OCI-LY3 (cell line): ENCODE measurements at regions not wholly inside any gene's neighbourhood (a gene's known extent, or its start where the extent isn't known, plus 50 kb on each side); places are given as distances from the start of the nearest gene placed in this dataset.

Experiments used
- H2AFZ ChIP-seq: fragments of 200-600, 300-600 bp; shearing (Covaris generic); 2 replicates; pipeline ENCODE4 v1.6.0; 2014; ENCODE audit warnings: antibody characterized with exemption, low read depth, low read length
- H3K27ac ChIP-seq: fragments of 200-600, 300-600 bp; sonication (generic); 2 replicates; pipeline ENCODE4 v1.5.1; 2014; ENCODE audit warnings: mild to moderate bottlenecking, low read length, moderate library complexity, mixed read lengths
- H3K27me3 ChIP-seq: fragments of 200-600, 300-600 bp; sonication (generic); 2 replicates; pipeline ENCODE4 v1.6.1; 2014; ENCODE audit warnings: low read depth, low read length, mixed read lengths
- H3K36me3 ChIP-seq: fragments of 200-600, 300-600 bp; sonication (generic); replicated peaks from 2 replicates; pipeline ENCODE3; 2014; ENCODE audit warnings: low read depth, low read length, mixed read lengths
- H3K4me1 ChIP-seq: fragments of 300-600, 200-600 bp; sonication (generic); 2 replicates; pipeline ENCODE4 v1.6.1; 2014; ENCODE audit warnings: low read length, mixed read lengths
- H3K4me2 ChIP-seq: fragments of 200-600, 300-600 bp; sonication (generic); 2 replicates; pipeline ENCODE4 v1.6.1; 2014; ENCODE audit warnings: low read length, mixed read lengths
- H3K4me3 ChIP-seq: fragments of 300-600, 200-600 bp; sonication (generic); 2 replicates; pipeline ENCODE4 v1.5.1; 2014; ENCODE audit warnings: antibody characterized with exemption, mild to moderate bottlenecking, low read length, moderate library complexity
- H3K79me2 ChIP-seq: fragments of 300-600, 200-600 bp; shearing (Covaris generic); 2 replicates; pipeline ENCODE4 v1.6.1; 2014; ENCODE audit warnings: mild to moderate bottlenecking, low read length, mixed read lengths
- H3K9ac ChIP-seq: fragments of 300-600, 200-600 bp; shearing (Covaris generic); 2 replicates; pipeline ENCODE4 v1.6.0; 2014; ENCODE audit warnings: mild to moderate bottlenecking, low read length, moderate library complexity
- H3K9me3 ChIP-seq: fragments of 200-600, 300-600 bp; shearing (Covaris generic); 2 replicates; pipeline ENCODE4 v1.6.1; 2014; ENCODE audit warnings: low read length, mixed read lengths; ENCODE audit not compliant: insufficient read depth
- H4K20me1 ChIP-seq: fragments of 200-600, 300-600 bp; sonication (generic); 2 replicates; pipeline ENCODE4 v1.6.1; 2016; ENCODE audit warnings: low read length, mixed read lengths; ENCODE audit not compliant: insufficient read depth
- CTCF ChIP-seq: fragments of 200-600, 300-600 bp; sonication (generic); IDR thresholded peaks from 2 replicates; pipeline ENCODE4 v1.5.1; 2014; ENCODE audit warnings: antibody characterized with exemption, low read length, low read depth
- EZH2phosphoT487 ChIP-seq: fragments of 200-600 bp; shearing (Covaris generic); IDR thresholded peaks from 2 replicates; pipeline ENCODE4 v1.6.1; 2018; ENCODE audit warnings: antibody characterized with exemption, mixed run types, low read depth

- H3K4me2 ChIP-seq: no peak overlapping the region
- no peak overlapping the region for H3K9ac ChIP-seq
- H3K79me2 ChIP-seq: no peaks in the 10 kb centered on the region
These were observed 695.7 kb upstream of the GJE1 start for GRCh38 chr6:141437011-141437410.

GRCh38 chr6:141426400-141426980 lies 706.2 kb upstream of the GJE1 start:
- Histone ChIP-seq H3K36me3 (no peaks in the 10 kb centered on the region), H3K27ac (no peak overlapping the region), H3K79me2 (no peaks in the 10 kb centered on the region), H3K4me3 (no peak overlapping the region), H4K20me1 (no peaks in the 10 kb centered on the region), H2AFZ (no peak overlapping the region), H3K27me3 (no peaks in the 10 kb centered on the region), H3K9ac (no peak overlapping the region), H3K9me3 (peaks cover 1% of the 10 kb centered on the region; the same call in 1 of the 2 replicates), H3K4me1 (0 out of 2 replicates have a peak, but pooled peaks cover 2% of the 10 kb centered on the region), H3K4me2 (no peak overlapping the region)
- no peak for TF ChIP-seq CTCF
- no peak for TF ChIP-seq EZH2phosphoT487

More at GRCh38 chr6:141437011-141437410, 695.7 kb upstream of the GJE1 start:
- Histone ChIP-seq H3K36me3 (no peaks in the 10 kb centered on the region), H3K27ac (no peak overlapping the region), H2AFZ (no peak overlapping the region), H4K20me1 (no peaks in the 10 kb centered on the region), H3K4me3 (no peak overlapping the region), H3K9me3 (no peaks in the 10 kb centered on the region), H3K4me1 (no peaks in the 10 kb centered on the region), H3K27me3 (no peaks in the 10 kb centered on the region)
- no peak for TF ChIP-seq EZH2phosphoT487
- no peak for TF ChIP-seq CTCF

GRCh38 chr6:141421378-141421777 lies 711.3 kb upstream of the GJE1 start:
- no peaks in the 10 kb centered on the region for H4K20me1 ChIP-seq
- no peak overlapping the region for H2AFZ ChIP-seq
- H3K27me3 ChIP-seq: no peaks in the 10 kb centered on the region
- H3K4me3 ChIP-seq: no peak overlapping the region
- H3K27ac ChIP-seq: no peak overlapping the region
- H3K79me2 ChIP-seq: no peaks in the 10 kb centered on the region
- TF ChIP-seq EZH2phosphoT487 (no peak), CTCF (no peak)
- H3K36me3 ChIP-seq: no peaks in the 10 kb centered on the region
- H3K9ac ChIP-seq: no peak overlapping the region
- no peaks in the 10 kb centered on the region for H3K4me1 ChIP-seq
- no peak overlapping the region for H3K4me2 ChIP-seq
- H3K9me3 ChIP-seq: no peaks in the 10 kb centered on the region

- TF ChIP-seq CTCF (no peak), EZH2phosphoT487 (no peak)
- no peak overlapping the region for H3K27ac ChIP-seq
- H3K9me3 ChIP-seq: no peaks in the 10 kb centered on the region
- no peaks in the 10 kb centered on the region for H4K20me1 ChIP-seq
- H3K4me2 ChIP-seq: no peak overlapping the region
- H2AFZ ChIP-seq: no peak overlapping the region
- H3K9ac ChIP-seq: no peak overlapping the region
- H3K36me3 ChIP-seq: no peaks in the 10 kb centered on the region
- no peaks in the 10 kb centered on the region for H3K79me2 ChIP-seq
- H3K27me3 ChIP-seq: no peaks in the 10 kb centered on the region
- no peaks in the 10 kb centered on the region for H3K4me1 ChIP-seq
- no peak overlapping the region for H3K4me3 ChIP-seq
These were observed 714.6 kb upstream of the GJE1 start for GRCh38 chr6:141418076-141418475.
